AG09309 (cell line): ENCODE measurements at regions not wholly inside any gene's neighbourhood (a gene's known extent, or its start where the extent isn't known, plus 50 kb on each side); places are given as distances from the start of the nearest gene placed in this dataset.

ENCODE experiments used
- DNase-seq: peaks from one replicate; pipeline ENCODE4 v3.0.0-alpha.2; 2010; ENCODE audit warnings: low read depth
- H3K4me3 ChIP-seq: 2 replicates; pipeline ENCODE4 v1.5.1; 2011; ENCODE audit warnings: mild to moderate bottlenecking, low read depth, low read length, moderate library complexity; ENCODE audit not compliant: control insufficient read depth
- CTCF ChIP-seq: IDR thresholded peaks from 2 replicates; pipeline ENCODE4 v1.5.1; 2011; ENCODE audit warnings: mild to moderate bottlenecking, low read depth, low read length, inconsistent platforms; ENCODE audit not compliant: insufficient read depth, control insufficient read depth; ENCODE audit errors: missing control alignments

- H3K4me3 ChIP-seq: no peak overlapping the region
- no peak for TF ChIP-seq CTCF
- DNase-seq: no peak
Observed at GRCh38 chr16:5671421-5671820, 573.8 kb upstream of the EEF2KMT start.

- TF ChIP-seq CTCF: no peak
- no peak overlapping the region for H3K4me3 ChIP-seq
- DNase-seq: no peak
Observed at GRCh38 chr16:5670198-5670597, 572.6 kb upstream of the EEF2KMT start.

- DNase-seq: no peak
- no peak for TF ChIP-seq CTCF
- H3K4me3 ChIP-seq: no peak overlapping the region
Observed at GRCh38 chr16:5668553-5668952, 571.0 kb upstream of the EEF2KMT start.

- no peak for TF ChIP-seq CTCF
- no peak overlapping the region for H3K4me3 ChIP-seq
- DNase-seq: no peak
Observed at GRCh38 chr16:5665834-5666233, 568.2 kb upstream of the EEF2KMT start.

GRCh38 chr16:5653789-5654188 is 556.2 kb upstream of the EEF2KMT start:
- H3K4me3 ChIP-seq: no peak overlapping the region
- TF ChIP-seq CTCF: no peak
- no peak for DNase-seq

- TF ChIP-seq CTCF: no peak
- DNase-seq: no peak
- no peak overlapping the region for H3K4me3 ChIP-seq
Observed at GRCh38 chr16:5653041-5653440, 555.4 kb upstream of the EEF2KMT start.

GRCh38 chr16:5649762-5650743 is 552.5 kb upstream of the EEF2KMT start:
- H3K4me3 ChIP-seq: no peak overlapping the region
- TF ChIP-seq CTCF: no peak
- no peak for DNase-seq
